ENCODE measurements at regions not wholly inside any gene's neighbourhood (a gene's known extent, or its start where the extent isn't known, plus 50 kb on each side); places are given as distances from the start of the nearest gene placed in this dataset.

DNA sequence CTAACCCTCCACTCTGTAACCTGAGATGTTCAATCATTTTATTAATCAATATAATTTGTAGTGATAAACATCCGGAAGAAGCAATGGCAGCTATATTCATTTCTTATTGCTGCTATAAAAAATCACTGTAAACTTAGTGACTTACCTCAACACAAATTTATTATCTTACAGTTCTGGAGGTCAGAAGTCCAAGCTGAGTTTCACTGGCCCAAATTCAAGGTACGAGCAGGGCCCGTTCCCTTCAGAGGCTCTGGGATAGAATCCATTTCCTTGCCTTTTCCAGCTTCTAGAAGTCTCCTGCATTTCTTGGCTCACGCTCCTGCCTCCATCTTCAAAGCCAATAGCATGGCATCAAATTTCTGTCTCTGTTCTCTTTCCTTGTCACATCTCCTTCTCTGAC lies 279.5 kb upstream of the SP8 start:
- ATAC-seq (no peak), DNase-seq (ENCODE audit: low spot score) (no peak)
- H3K36me3 Mint-ChIP-seq = no peaks in the 10 kb centered on the region
- POLR2A ChIA-PET = no interaction called here
- H3K27ac Mint-ChIP-seq = no peak overlapping the region
- peaks cover 6% of the 10 kb centered on the region for H3K4me1 Mint-ChIP-seq
- no peaks in the 10 kb centered on the region for H3K9me3 Mint-ChIP-seq
- H3K27me3 Mint-ChIP-seq (ENCODE audit: low read depth) = no peaks in the 10 kb centered on the region
- H3K4me3 Mint-ChIP-seq = no peak overlapping the region
- CTCF ChIA-PET = no interaction called here
- TF ChIP-seq SOX15 (CRISPR knock-in tag; IDR thresholded peaks at IDR 0.05) = no peak

DNA sequence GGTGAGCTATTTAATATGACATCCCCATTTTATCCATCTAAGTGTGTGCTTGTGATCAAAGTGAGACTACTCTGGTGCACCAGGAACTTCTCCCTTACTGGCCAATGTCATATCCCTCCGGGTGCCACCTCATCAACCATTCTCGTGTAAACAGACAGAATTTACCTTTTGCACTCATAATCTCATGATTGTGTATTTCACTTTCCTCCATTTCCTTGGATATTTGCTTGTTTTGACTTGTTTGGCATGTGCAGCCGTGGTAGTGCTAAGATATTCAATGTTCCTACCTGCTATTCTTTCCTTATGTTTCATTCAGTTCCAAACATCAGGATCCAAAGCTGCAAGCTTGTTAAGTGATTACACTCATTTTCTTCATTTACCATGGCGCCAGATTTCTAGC lies 280.5 kb upstream of the SP8 start:
- Mint-ChIP-seq H3K9me3 (no peaks in the 10 kb centered on the region), H3K4me1 (peaks cover 6% of the 10 kb centered on the region), H3K36me3 (no peaks in the 10 kb centered on the region), H3K4me3 (no peak overlapping the region), H3K27ac (no peak overlapping the region), H3K27me3 (ENCODE audit: low read depth) (no peaks in the 10 kb centered on the region)
- no peak for TF ChIP-seq MAX (CRISPR knock-in tag; IDR thresholded peaks at IDR 0.05)
- TF ChIP-seq ARID4B (CRISPR knock-in tag; IDR thresholded peaks at IDR 0.05; ENCODE audit: borderline replicate concordance) = no peak
- no peak for TF ChIP-seq OVOL2 (CRISPR knock-in tag; IDR thresholded peaks at IDR 0.05; ENCODE audit: borderline replicate concordance)
- no peak for TF ChIP-seq ZBTB43 (CRISPR knock-in tag; IDR thresholded peaks at IDR 0.05)
- TF ChIP-seq TP53 (CRISPR knock-in tag; IDR thresholded peaks at IDR 0.05) = no peak
- TF ChIP-seq PRDM15 (CRISPR knock-in tag; IDR thresholded peaks at IDR 0.05) = no peak
- no peak for TF ChIP-seq E2F5 (CRISPR knock-in tag; IDR thresholded peaks at IDR 0.05)
- TF ChIP-seq TEAD4 (CRISPR knock-in tag; IDR thresholded peaks at IDR 0.05) = no peak
- no peak for TF ChIP-seq PREB (CRISPR knock-in tag; IDR thresholded peaks at IDR 0.05; ENCODE audit: borderline replicate concordance)
- no peak for TF ChIP-seq NFATC4 (CRISPR knock-in tag; IDR thresholded peaks at IDR 0.05)
- TF ChIP-seq ATF6 (CRISPR knock-in tag; IDR thresholded peaks at IDR 0.05) = no peak
- no peak for TF ChIP-seq PRRX2 (CRISPR knock-in tag; IDR thresholded peaks at IDR 0.05)
- no peak for TF ChIP-seq E2F4 (CRISPR knock-in tag; IDR thresholded peaks at IDR 0.05; ENCODE audit: borderline replicate concordance, low read depth)
- no peak for TF ChIP-seq ZNF219 (CRISPR knock-in tag; IDR thresholded peaks at IDR 0.05; ENCODE audit: borderline replicate concordance)
- no peak for TF ChIP-seq ZMAT4 (CRISPR knock-in tag; IDR thresholded peaks at IDR 0.05)
- no peak for TF ChIP-seq NR1H2 (CRISPR knock-in tag; IDR thresholded peaks at IDR 0.05)
- TF ChIP-seq IRF2 (CRISPR knock-in tag; IDR thresholded peaks at IDR 0.05; ENCODE audit: borderline replicate concordance, low read depth) = no peak
- TF ChIP-seq ZNF138 (CRISPR knock-in tag; conservative IDR thresholded peaks at IDR 0.05) = no peak
- ChIA-PET POLR2A (no interaction called here), CTCF (no interaction called here)
- ATAC-seq (no peak), DNase-seq (ENCODE audit: low spot score) (no peak)
